Muscle layer of duodenum (tissue), 2 donors: ENCODE measurements at regions not wholly inside any gene's neighbourhood (a gene's known extent, or its start where the extent isn't known, plus 50 kb on each side); places are given as distances from the start of the nearest gene placed in this dataset.

Experiments
- H3K27ac ChIP-seq: one replicate; pipeline ENCODE4 v1.7.0; 2013; ENCODE audit warnings: mild to moderate bottlenecking, low read length
- H3K27me3 ChIP-seq: one replicate; pipeline ENCODE4 v1.7.0; 2013; ENCODE audit warnings: low read depth, mild to moderate bottlenecking, control low read depth, low read length
- H3K36me3 ChIP-seq, 2 donors: one replicate each; pipeline ENCODE4 v1.7.0; 2013; ENCODE audit warnings: low read length in 2 of 2, control low read depth in 1 of 2, mild to moderate bottlenecking in 1 of 2; ENCODE audit not compliant: insufficient read depth in 2 of 2, control insufficient read depth in 1 of 2
- H3K4me1 ChIP-seq, 2 donors: one replicate each; pipeline ENCODE4 v1.7.0; 2013; ENCODE audit warnings: low read length in 2 of 2, mild to moderate bottlenecking in 2 of 2, control low read depth in 1 of 2, moderate library complexity in 1 of 2; ENCODE audit not compliant: insufficient read depth in 2 of 2, control insufficient read depth in 1 of 2
- H3K4me3 ChIP-seq, 2 donors: one replicate each; pipeline ENCODE4 v1.7.0; 2013; ENCODE audit warnings: low read length in 2 of 2, low read depth in 1 of 2, mild to moderate bottlenecking in 1 of 2
- H3K9me3 ChIP-seq, 2 donors: one replicate each; pipeline ENCODE4 v1.7.0; 2013; ENCODE audit warnings: low read length in 2 of 2, control low read depth in 1 of 2, mild to moderate bottlenecking in 1 of 2; ENCODE audit not compliant: control insufficient read depth in 1 of 2
- donor health status: healthy.

DNA sequence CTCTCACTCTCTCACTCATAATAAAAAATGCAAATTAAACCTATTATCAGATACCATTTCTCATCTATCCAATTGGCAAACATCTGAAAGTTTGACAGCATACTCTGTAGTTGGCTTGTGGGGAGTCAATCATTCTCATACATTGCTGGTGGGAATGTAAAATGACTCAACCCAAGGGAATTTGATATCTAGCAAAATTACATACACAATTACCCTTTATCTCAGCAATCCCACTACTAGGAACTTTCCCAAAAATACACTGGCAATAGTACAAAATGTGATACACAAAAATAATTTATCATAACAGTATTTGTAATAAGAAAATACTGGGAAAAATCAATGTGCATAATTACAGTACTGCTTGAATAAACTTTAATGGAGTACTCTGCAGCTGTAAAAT lies 731.3 kb downstream of the DTWD2 start:
- no peaks in the 10 kb centered on the region for H3K4me1 ChIP-seq
- no peak overlapping the region for H3K27ac ChIP-seq
- no peak overlapping the region for H3K4me3 ChIP-seq
- H3K36me3 ChIP-seq: no peaks in the 10 kb centered on the region
- H3K27me3 ChIP-seq: no peaks in the 10 kb centered on the region
- no peaks in the 10 kb centered on the region for H3K9me3 ChIP-seq

DNA sequence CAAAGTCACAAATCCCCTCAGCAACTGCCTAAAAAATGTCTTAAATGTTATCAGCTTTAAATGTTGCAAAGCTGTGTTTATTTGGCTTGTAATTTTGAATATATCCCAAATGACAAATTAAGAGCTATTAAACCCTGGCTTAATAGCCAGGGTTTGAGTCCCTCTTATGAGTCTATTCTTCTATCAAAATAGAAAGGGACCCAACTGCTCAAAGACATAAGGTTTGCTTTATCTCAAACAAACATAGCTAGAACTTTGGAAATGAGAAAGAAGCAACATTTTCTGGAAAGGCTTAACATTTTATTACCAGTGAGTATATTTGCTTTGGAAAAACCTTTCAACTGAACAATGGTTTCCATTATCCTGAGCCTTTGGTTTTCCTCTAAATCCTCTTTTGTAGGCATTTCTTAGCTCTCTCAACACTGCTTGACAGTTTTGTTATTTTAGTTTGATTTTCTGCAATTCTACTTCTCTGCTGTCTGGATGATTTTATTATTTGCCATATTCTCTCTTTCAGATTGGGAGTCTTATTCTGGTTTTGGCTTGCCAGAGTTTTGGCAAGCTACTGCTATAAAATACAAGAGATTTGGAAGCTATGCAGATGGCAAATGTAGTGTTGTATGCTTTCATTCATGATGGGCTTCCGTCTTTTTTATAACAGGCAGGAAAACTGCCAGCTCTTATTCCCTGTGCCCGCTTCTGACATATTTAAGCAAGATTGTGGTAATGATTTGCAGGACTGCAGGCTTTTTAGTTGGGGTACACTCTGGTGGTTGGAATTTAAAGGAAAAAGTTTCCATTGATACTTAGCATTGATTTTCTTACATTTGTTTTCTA lies 734.9 kb downstream of the DTWD2 start:
- Histone ChIP-seq H3K36me3 (no peaks in the 10 kb centered on the region), H3K27me3 (no peaks in the 10 kb centered on the region), H3K27ac (no peak overlapping the region), H3K4me3 (no peak overlapping the region), H3K9me3 (peaks cover 11 to 18% of the 10 kb centered on the region in 2 donors), H3K4me1 (no peaks in the 10 kb centered on the region)

DNA sequence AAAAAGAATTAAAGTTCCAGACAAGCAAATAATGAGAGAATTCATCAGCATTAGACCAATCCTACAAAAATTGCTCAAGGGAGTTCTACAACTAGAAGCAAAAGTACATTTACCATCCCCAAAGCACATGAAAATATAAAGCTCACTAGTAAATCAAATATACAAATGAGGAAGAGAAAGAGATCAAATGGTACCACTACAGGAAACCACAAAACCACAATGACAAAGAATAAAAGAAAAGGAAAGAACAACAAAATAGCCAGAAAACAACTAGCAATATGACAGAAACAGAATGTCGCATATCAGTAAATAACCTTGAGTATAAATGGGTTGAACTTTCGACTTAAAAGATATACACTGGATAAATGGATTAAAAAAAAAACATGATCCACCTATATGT lies 739.0 kb downstream of the DTWD2 start:
- no peaks in the 10 kb centered on the region for H3K36me3 ChIP-seq
- H3K9me3 ChIP-seq: peaks cover 16 to 27% of the 10 kb centered on the region in 2 donors
- no peaks in the 10 kb centered on the region for H3K27me3 ChIP-seq
- no peak overlapping the region for H3K4me3 ChIP-seq
- H3K27ac ChIP-seq: no peak overlapping the region
- no peaks in the 10 kb centered on the region for H3K4me1 ChIP-seq

- Histone ChIP-seq H3K27me3 (no peaks in the 10 kb centered on the region), H3K9me3 (peaks cover 16 to 27% of the 10 kb centered on the region in 2 donors), H3K27ac (no peak overlapping the region), H3K36me3 (no peaks in the 10 kb centered on the region), H3K4me1 (no peaks in the 10 kb centered on the region), H3K4me3 (no peak overlapping the region)
Observed at GRCh38 chr5:118247458-118247857, 740.9 kb downstream of the DTWD2 start.

- H3K9me3 ChIP-seq: peaks cover 6 to 9% of the 10 kb centered on the region in 2 donors
- H3K27me3 ChIP-seq: no peaks in the 10 kb centered on the region
- H3K27ac ChIP-seq: no peak overlapping the region
- H3K36me3 ChIP-seq: no peaks in the 10 kb centered on the region
- H3K4me3 ChIP-seq: no peak overlapping the region
- no peaks in the 10 kb centered on the region for H3K4me1 ChIP-seq
Observed at GRCh38 chr5:118243613-118244012, 744.7 kb downstream of the DTWD2 start.

- no peaks in the 10 kb centered on the region for H3K36me3 ChIP-seq
- no peak overlapping the region for H3K4me3 ChIP-seq
- no peaks in the 10 kb centered on the region for H3K4me1 ChIP-seq
- no peaks in the 10 kb centered on the region for H3K27me3 ChIP-seq
- H3K27ac ChIP-seq: no peak overlapping the region
- H3K9me3 ChIP-seq: peaks cover under 1 to 7% of the 10 kb centered on the region in 2 donors
Observed at GRCh38 chr5:118243068-118243467, 745.3 kb downstream of the DTWD2 start.

- H3K4me1 ChIP-seq: no peaks in the 10 kb centered on the region
- H3K9me3 ChIP-seq: no peaks in the 10 kb centered on the region
- H3K27ac ChIP-seq: no peak overlapping the region
- no peaks in the 10 kb centered on the region for H3K27me3 ChIP-seq
- H3K4me3 ChIP-seq: no peak overlapping the region
- H3K36me3 ChIP-seq: no peaks in the 10 kb centered on the region
Observed at GRCh38 chr5:118236108-118236849, 752.1 kb downstream of the DTWD2 start.

- no peaks in the 10 kb centered on the region for H3K4me1 ChIP-seq
- no peaks in the 10 kb centered on the region for H3K36me3 ChIP-seq
- H3K27ac ChIP-seq: no peak overlapping the region
- no peaks in the 10 kb centered on the region for H3K9me3 ChIP-seq
- no peaks in the 10 kb centered on the region for H3K27me3 ChIP-seq
- H3K4me3 ChIP-seq: no peak overlapping the region
Observed at GRCh38 chr5:118233606-118234005, 754.7 kb downstream of the DTWD2 start.

GRCh38 chr5:118228489-118228888 lies 759.9 kb downstream of the DTWD2 start:
- H3K9me3 ChIP-seq: no peaks in the 10 kb centered on the region
- no peak overlapping the region for H3K27ac ChIP-seq
- H3K4me1 ChIP-seq: no peaks in the 10 kb centered on the region
- no peak overlapping the region for H3K4me3 ChIP-seq
- no peaks in the 10 kb centered on the region for H3K27me3 ChIP-seq
- no peaks in the 10 kb centered on the region for H3K36me3 ChIP-seq

- H3K9me3 ChIP-seq: no peaks in the 10 kb centered on the region
- H3K27ac ChIP-seq: no peak overlapping the region
- no peaks in the 10 kb centered on the region for H3K36me3 ChIP-seq
- no peaks in the 10 kb centered on the region for H3K27me3 ChIP-seq
- no peak overlapping the region for H3K4me3 ChIP-seq
- no peaks in the 10 kb centered on the region for H3K4me1 ChIP-seq
Observed at GRCh38 chr5:118224546-118224945, 763.8 kb downstream of the DTWD2 start.

DNA sequence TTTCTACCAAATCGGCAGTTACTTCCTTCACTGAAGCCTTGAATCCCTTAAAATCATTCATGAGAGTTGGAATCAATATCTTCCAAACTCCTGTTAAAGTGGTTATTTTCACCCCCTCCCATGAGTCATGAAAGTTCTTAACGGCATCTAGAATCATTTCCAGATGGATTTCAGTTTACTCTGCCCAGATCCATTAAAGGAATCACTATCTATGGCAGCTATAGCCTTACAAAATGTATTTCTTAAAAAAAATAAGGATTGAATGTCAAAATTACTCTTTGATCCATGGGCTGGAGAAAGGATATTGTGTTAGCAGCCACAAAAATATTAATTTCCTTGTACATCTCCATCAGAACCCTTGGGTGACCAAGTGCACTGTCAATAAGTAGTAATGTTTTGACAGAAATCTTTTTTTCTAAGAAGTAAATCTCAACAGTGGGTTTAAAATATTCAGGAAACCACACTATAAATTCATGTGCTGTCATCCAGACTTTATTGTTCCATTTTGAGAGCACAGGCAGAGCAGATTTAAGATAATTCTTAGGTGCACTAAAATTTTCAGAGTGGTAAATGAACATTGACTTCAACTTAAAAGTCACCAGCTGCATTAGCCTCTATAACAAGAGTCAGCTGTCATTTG lies 767.7 kb downstream of the DTWD2 start:
- Histone ChIP-seq H3K27ac (no peak overlapping the region), H3K4me1 (no peaks in the 10 kb centered on the region), H3K36me3 (no peaks in the 10 kb centered on the region), H3K9me3 (peaks cover 0 to 5% of the 10 kb centered on the region in 2 donors), H3K27me3 (no peaks in the 10 kb centered on the region), H3K4me3 (no peak overlapping the region)
